Iris pigment epithelial cell (primary cell): ENCODE measurements at regions not wholly inside any gene's neighbourhood (a gene's known extent, or its start where the extent isn't known, plus 50 kb on each side); places are given as distances from the start of the nearest gene placed in this dataset.

Experiments used
- DNase-seq: peaks from one replicate; pipeline ENCODE4 v3.0.0-alpha.2; 2011; ENCODE audit warnings: low read depth

GRCh38 chr20:48463916-48464315 lies 363.9 kb downstream of the PREX1 start:
- peak; percentile 72 for DNase-seq

- DNase-seq: no peak
Measured at GRCh38 chr20:48463096-48463720, 364.6 kb downstream of the PREX1 start.

DNA sequence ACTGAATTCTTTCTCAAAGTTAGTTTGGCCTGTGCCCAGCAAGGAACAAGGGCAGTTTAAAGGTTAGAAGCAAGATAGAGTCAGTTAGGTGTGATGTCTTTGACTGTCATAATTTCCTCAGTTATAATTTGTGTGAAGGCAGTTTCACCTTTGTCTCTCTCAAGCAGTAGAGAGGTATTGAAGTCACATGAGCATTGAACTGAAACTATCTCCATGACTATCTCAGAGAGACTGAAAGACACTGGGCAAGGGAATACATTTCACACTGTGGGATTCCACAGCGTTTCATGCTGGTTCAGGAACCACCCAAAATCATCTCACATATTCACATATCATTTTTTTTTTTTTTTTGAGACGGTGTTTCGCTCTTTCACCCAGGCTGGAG lies 366.1 kb downstream of the PREX1 start:
- DNase-seq: no peak

- no peak for DNase-seq
Measured at GRCh38 chr20:48461091-48461734, 366.6 kb downstream of the PREX1 start.

DNA sequence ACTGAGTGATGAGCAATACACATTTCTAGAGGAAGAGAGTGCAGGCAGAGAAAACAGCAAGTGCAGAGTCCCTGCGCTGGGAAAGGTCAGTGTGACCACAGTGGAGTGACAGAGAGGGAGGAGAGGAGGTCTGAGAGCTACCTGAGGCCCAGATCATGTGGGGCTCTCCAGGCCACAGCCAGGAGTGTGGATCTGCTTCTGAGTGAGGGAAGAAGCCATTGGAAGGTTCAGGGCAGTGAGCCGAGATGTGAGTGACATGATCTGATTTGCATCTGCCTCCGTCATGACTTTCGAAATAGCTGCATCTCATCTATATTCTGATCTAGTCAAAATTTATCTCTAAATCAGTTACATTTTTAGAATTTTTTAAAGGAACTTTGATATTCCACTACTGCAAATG lies 367.1 kb downstream of the PREX1 start:
- no peak for DNase-seq

DNA sequence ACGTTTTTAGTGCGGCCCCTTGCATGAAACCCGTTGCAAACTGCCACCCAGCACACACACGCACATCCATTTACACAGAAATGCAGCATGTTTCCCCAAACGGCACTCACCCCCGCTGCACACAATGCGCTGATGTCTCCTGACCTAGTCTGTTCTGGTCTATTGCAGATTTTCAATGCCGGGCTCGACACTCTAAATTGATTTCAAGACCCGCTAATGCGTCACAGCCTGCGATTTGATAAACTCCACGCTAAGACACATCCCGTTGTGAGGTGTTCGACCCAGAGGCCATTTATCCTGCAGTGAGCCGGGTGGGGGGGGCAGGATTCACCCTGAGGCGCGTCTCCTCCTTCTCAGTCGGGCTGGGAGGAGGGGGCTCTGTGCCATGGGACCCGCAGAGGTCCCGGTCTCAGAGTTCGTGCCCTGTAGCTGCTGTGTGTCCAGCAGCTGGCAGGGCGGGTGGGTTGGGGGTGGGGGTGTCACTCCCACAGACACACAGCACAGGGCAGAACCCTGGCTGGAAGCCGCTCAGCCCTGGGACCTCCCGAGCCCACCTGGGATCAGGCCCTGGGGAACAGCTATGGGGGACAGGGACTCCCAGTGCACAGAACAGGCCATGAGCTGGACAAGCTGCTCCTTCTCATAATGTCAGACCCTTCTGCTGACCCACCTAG lies 367.9 kb downstream of the PREX1 start:
- no peak for DNase-seq

GRCh38 chr20:48458601-48459385 lies 369.0 kb downstream of the PREX1 start:
- DNase-seq: no peak

DNA sequence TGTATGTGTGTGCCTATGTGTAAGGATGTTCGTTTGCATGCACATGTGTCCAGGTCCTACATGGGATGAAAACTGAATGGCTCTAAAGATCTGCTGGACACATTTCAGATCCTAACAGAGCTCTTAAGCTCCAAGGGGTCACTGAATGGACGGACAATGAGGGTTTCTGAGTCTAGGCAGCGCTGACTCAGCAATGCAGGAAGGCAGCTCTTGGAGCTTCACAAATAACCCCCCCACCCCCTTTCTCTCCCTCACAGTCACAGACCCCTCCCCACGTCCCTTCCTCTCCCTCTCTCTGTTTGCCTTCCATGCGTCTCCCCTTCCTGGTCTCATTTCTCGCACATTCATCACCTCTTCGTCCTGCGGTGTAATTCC lies 369.8 kb downstream of the PREX1 start:
- DNase-seq: no peak

DNA sequence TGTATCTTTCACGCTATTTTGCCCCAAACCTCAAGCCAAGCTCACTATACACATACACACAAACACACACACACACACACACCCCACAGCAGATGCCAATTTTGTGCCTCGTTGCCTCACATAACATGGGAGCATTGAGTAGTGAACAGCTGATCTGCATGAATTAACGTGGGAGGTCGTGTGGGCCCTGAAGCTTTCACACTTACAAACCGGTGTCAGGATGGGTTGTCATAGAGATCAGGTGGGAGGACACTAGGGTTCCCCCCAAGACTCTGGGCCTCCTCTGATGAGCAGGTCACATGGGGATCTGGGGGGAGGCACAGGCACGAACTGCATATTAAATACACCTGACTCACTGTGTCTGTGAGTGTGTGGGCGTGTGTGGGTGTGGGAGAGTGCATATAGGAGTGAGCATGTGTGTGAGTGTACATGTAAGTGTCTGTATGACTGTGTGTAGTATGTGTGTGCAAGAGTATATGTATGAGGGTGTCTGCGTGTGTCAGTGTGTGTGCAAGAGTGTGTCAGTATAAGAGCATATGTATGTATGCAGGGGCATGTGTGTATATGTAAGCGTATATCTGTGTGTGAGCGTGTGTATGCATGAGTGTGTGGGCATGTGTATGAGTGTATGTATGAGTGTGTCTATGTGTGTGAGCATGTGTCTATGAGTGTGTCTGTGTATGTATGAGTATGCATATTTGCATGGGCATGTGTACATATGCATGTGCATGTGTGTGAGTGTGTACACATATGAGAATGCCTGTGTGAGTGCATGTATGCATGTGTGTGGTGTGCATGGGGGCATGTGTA lies 370.4 kb downstream of the PREX1 start:
- no peak for DNase-seq

DNA sequence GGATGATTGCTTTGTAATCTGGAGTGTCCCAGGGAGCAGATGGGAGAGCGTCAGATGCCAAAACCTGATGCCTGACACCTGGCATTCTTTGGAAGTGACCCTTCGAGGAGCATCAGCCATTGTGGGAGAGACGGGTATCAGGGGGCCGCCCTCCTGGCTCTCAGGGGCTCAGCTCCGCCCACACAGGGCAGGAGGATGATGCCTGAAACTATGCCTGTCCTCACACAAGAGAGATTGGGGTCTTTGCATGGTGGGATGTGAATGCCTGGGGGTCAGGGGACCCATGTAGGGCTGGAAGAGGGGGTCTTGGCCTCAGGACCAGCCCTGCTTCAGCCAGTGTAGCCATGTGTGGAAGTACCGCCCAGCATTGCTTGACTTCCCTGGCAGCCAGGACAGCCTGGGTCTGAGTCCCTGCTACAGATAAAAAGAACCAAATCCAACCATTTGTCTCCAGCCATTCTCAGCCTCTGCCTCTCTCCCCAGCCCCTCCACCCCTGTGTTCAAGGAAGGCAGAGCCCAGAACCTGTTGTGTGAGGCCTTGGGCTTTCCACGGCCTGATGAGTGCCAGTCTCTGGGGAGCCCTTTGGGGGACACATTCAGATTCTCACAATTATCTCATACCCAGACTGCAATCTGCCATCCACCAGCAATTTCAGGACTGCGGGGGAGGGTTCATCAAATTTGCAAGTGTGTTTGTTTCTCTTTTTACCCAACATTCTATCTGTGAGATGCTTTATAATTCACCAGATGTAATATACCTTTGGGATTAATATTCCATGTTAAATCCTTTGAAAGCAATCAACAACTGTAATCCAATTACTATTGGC lies 371.2 kb downstream of the PREX1 start:
- no peak for DNase-seq

GRCh38 chr20:48455651-48456365 lies 372.0 kb downstream of the PREX1 start:
- DNase-seq: no peak

DNA sequence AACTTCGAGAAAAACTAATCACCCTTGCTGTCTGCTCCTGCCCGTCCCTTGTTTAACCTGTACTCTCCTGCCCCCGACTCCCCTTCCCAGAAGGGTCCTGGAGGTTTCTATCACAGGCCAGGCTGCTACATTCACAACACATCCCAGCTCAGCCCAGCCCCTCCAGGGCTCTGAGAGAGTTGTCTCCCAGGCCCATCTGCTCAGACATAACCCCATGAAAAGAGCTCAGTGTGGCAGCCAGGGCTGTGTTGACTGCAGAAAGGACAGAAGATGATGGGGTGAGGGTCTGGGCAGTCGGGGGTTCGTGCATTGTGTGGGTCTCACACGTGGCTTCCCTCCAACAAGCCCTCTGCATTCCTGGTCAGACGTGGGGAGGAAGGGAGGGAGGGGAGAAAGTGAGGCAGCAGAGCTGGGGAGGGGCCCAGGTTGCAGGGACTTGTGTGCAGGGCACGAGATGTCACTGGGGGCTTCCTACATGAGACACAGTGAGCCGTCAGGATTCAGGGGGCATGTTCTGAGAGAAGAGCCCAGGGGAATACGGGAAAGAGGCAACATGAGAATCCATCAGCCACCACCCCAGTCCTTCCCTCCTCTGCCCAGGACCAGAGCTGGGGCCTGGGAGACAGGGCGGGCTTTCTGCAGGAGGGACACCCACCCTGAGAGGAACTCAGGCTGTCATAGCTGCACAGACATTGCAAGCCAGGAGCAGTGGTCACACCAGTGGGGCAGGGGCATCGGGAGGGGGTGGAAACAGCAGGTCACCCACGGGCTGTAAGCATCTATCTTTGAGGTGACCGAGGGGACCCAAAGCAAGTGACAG lies 372.9 kb downstream of the PREX1 start:
- no peak for DNase-seq

DNA sequence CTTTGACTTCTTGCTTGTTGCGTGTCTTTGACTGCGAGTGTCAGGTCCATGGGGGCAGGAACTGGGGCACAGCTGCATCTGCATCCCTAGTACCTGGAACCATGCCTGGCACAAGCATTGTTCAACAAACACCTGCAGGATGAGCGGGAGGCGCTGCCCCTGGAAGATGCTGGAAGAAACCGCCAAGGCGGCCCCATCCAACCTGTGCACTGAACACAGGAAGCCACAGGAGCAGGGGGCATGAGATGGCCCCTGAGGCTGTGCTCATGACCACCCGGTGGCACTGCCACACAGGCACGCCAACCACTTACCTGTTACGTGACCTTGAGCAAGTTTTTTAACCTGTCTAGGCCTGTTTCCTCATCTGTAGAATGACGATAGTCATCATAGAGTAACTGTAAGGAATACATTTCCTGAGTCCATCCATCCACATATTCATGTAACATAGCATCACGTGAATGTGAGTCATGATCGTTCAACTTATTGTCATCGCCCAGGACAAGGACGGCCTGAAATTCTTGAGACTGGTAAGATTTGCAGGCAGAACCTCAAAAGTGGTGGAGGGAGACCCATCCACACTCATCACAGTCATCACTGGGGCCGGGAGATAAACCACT lies 374.2 kb downstream of the PREX1 start:
- DNase-seq: no peak

GRCh38 chr20:48451401-48451800 lies 376.4 kb downstream of the PREX1 start:
- no peak for DNase-seq

DNA sequence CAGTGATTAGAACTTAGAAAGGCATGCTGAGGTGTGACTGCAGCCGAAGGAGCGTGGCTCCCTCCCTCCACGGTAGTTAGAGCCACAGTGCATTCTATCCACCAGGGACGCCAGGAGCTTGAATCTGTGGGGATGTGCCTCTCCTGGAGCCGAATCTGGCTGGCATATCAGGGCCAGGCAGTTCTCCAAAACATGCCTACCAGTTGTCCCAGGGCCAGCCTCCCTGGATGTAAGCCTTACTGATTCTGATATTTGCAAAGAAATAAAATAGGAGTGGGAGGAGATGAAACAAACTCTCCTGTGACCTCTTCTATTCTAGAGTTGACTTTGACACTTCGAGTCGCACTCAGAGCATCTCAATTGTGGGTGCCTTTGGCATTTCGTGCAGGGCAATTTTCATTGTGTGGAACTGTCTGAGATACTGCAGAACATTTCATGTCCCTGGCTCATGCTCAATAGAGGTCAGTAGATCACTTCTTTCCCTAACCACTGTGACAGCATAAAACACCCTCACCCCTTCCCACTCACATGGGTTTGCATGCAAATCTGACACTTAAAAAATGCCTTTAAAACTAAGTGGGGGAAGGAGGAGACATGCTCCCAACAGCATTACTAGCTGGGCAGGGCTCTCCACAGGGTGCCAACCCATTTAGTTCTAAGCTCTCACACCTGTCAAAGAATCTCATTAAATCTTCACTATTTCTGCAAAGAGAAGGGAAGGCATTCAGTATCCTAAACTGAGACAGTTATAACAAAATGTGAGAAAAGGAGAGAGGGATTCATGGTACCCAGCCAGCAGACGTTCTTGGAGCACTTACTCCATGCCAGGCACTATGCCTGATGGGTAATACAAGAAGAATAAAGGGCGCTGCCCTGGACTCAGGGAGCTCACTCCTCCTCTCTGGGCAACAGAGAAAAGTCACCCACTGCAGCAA lies 378.9 kb downstream of the PREX1 start:
- DNase-seq: no peak

DNA sequence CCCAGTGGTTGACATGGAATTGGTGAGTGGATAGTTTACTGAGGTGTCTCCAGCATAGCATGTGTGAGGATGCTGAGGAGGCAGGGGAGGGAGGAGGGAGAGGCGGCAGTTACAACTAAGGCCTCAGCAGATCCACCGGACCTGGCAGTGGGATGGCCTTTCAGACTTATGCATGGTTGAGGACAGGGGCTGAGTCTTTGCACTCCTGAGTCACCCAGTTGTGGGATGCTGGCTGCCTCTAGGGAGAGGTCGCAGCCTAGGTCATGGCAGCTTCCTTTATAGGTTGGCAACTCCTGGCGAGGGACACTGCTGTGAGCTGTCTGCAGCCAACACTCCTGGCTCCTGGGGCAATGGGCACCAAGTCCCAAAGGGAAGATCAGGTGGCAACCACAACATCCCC lies 380.3 kb downstream of the PREX1 start:
- no peak for DNase-seq

- no peak for DNase-seq
Measured at GRCh38 chr20:48445827-48446226, 382.0 kb downstream of the PREX1 start.

DNA sequence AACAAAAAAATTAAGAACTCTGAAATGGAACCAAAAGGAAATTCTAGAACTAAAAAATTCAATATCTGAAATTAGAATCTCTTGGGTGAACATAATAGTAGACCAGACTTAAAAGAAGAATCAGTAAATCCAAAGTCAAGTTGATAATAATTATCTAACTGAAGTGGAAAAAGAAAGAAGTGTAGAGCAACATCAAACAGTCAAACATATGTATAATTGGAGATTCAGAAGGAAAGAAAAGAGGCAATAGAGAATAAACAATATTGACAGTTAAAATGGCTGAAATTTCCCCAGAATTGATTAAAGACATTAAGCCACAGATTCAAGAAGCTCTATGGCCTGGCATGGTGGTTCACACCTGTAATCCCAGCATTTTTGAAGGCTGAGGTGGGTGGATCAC lies 383.6 kb downstream of the PREX1 start:
- no peak for DNase-seq
